GM23338 (cell line): ENCODE measurements at regions not wholly inside any gene's neighbourhood (a gene's known extent, or its start where the extent isn't known, plus 50 kb on each side); places are given as distances from the start of the nearest gene placed in this dataset.

Experiments
- ATAC-seq: fragments of 200-7000 bp; cut with Tn5 transposase; 3 replicates; pipeline ENCODE4 v1.9.1; 2020
- DNase-seq: peaks from one replicate; pipeline ENCODE4 v3.0.0-alpha.2; 2015; ENCODE audit warnings: low spot score
- H2AFZ ChIP-seq: fragments of 200-600 bp; sonication (generic); 2 replicates; pipeline ENCODE4 v1.8.0; 2016; ENCODE audit warnings: antibody characterized with exemption, mild to moderate bottlenecking, moderate library complexity
- H3F3A ChIP-seq: fragments of 200-600 bp; sonication (generic); replicated peaks from 2 replicates; pipeline ENCODE4 v1.8.0; 2017; ENCODE audit warnings: antibody characterized with exemption, mixed run types, low read depth
- H3K27ac ChIP-seq: fragments of 200-600 bp; sonication (generic); 2 replicates; pipeline ENCODE4 v1.6.1; 2016; ENCODE audit warnings: low read depth
- H3K27me3 ChIP-seq: fragments of 200-600 bp; sonication (generic); 2 replicates; pipeline ENCODE4 v1.8.0; 2016; ENCODE audit warnings: mild to moderate bottlenecking, mixed run types, moderate library complexity; ENCODE audit not compliant: insufficient read depth
- H3K36me3 ChIP-seq: fragments of 200-600 bp; sonication (generic); 2 replicates; pipeline ENCODE4 v1.8.0; 2016; ENCODE audit warnings: mild to moderate bottlenecking; ENCODE audit not compliant: insufficient read depth
- H3K4me1 ChIP-seq: fragments of 200-600 bp; sonication (generic); 2 replicates; pipeline ENCODE4 v1.8.0; 2016; ENCODE audit warnings: mild to moderate bottlenecking, moderate library complexity; ENCODE audit not compliant: insufficient read depth
- H3K4me2 ChIP-seq: fragments of 200-600 bp; sonication (generic); 2 replicates; pipeline ENCODE4 v1.7.1; 2017; ENCODE audit warnings: mixed run types
- H3K4me3 ChIP-seq: fragments of 200-600 bp; sonication (generic); 2 replicates; pipeline ENCODE4 v1.6.1; 2016; ENCODE audit warnings: mixed run types
- H3K79me2 ChIP-seq: fragments of 200-600 bp; sonication (generic); replicated peaks from 2 replicates; pipeline ENCODE4 v1.8.0; 2017; ENCODE audit warnings: mild to moderate bottlenecking; ENCODE audit not compliant: insufficient read depth
- H3K9me2 ChIP-seq: fragments of 200-600 bp; sonication (generic); 2 replicates; pipeline ENCODE4 v1.8.0; 2017; ENCODE audit not compliant: insufficient read depth
- H4K20me1 ChIP-seq: fragments of 200-600 bp; sonication (generic); replicated peaks from 2 replicates; pipeline ENCODE4 v1.8.0; 2017; ENCODE audit warnings: mild to moderate bottlenecking; ENCODE audit not compliant: insufficient read depth
- H3K27ac Mint-ChIP-seq: 2 replicates; pipeline ENCODE4 v1.8.0; 2020; ENCODE audit warnings: inconsistent platforms, mild to moderate bottlenecking, moderate library complexity, mixed read lengths
- H3K27me3 Mint-ChIP-seq: 3 replicates; pipeline ENCODE4 v1.8.0; 2022; ENCODE audit warnings: low read depth, mild to moderate bottlenecking, moderate library complexity, mixed read lengths, inconsistent platforms; ENCODE audit not compliant: insufficient read depth, poor library complexity
- H3K36me3 Mint-ChIP-seq: 3 replicates; pipeline ENCODE4 v1.8.0; 2021; ENCODE audit warnings: low read depth, mild to moderate bottlenecking, inconsistent platforms, moderate library complexity, mixed read lengths
- H3K4me1 Mint-ChIP-seq: 3 replicates; pipeline ENCODE4 v1.8.0; 2020; ENCODE audit warnings: mild to moderate bottlenecking, inconsistent platforms, mixed read lengths
- H3K4me3 Mint-ChIP-seq: 3 replicates; pipeline ENCODE4 v1.8.0; 2021; ENCODE audit warnings: moderate library complexity, mild to moderate bottlenecking, inconsistent platforms, mixed read lengths
- H3K9me3 Mint-ChIP-seq: 3 replicates; pipeline ENCODE4 v1.8.0; 2020; ENCODE audit warnings: moderate library complexity, mild to moderate bottlenecking, inconsistent platforms, mixed read lengths
- CREB1 ChIP-seq: fragments of 250-450 bp; sonication (Bioruptor Pico); IDR thresholded peaks from 2 replicates; pipeline ENCODE4 v1.5.0; 2020; ENCODE audit warnings: low read depth, mild to moderate bottlenecking, moderate library complexity
- ETS1 ChIP-seq: IDR thresholded peaks from 2 replicates; pipeline ENCODE4 v1.6.1; 2016; ENCODE audit warnings: antibody characterized with exemption
- EZH2 ChIP-seq: fragments of 200-600 bp; sonication (generic); IDR thresholded peaks from one replicate; pipeline ENCODE4 v1.8.0; 2017; ENCODE audit warnings: antibody characterized with exemption, mild to moderate bottlenecking, low read depth; ENCODE audit not compliant: unreplicated experiment
- EZH2phosphoT487 ChIP-seq: fragments of 200-600 bp; sonication (generic); IDR thresholded peaks from one replicate; pipeline ENCODE4 v1.8.1; 2018; ENCODE audit warnings: antibody characterized with exemption; ENCODE audit not compliant: unreplicated experiment
- JUNB ChIP-seq: IDR thresholded peaks from one replicate; pipeline ENCODE4 v1.6.1; 2016; ENCODE audit warnings: antibody characterized with exemption; ENCODE audit not compliant: unreplicated experiment
- NANOG ChIP-seq: IDR thresholded peaks from 2 replicates; pipeline ENCODE4 v1.6.1; 2016; ENCODE audit warnings: antibody characterized with exemption, borderline replicate concordance
- POLR2AphosphoS5 ChIP-seq: IDR thresholded peaks from 2 replicates; pipeline ENCODE4 v1.6.1; 2016; ENCODE audit warnings: antibody characterized with exemption, low read depth
- REST ChIP-seq: IDR thresholded peaks from one replicate; pipeline ENCODE4 v1.6.1; 2018; ENCODE audit warnings: antibody characterized with exemption; ENCODE audit not compliant: unreplicated experiment
- STAT1 ChIP-seq: IDR thresholded peaks from one replicate; pipeline ENCODE4 v1.6.1; 2016; ENCODE audit warnings: antibody characterized with exemption; ENCODE audit not compliant: unreplicated experiment
- ZNF114 ChIP-seq: fragments of 250-450 bp; sonication (Bioruptor Pico); IDR thresholded peaks from 2 replicates; pipeline ENCODE4 v1.5.0; 2020; ENCODE audit warnings: mild to moderate bottlenecking, moderate library complexity
- ZNF331 ChIP-seq: fragments of 250-450 bp; sonication (Bioruptor Pico); IDR thresholded peaks from 2 replicates; pipeline ENCODE4 v1.5.0; 2020; ENCODE audit warnings: low read depth, mild to moderate bottlenecking, moderate library complexity
- ZNF462 ChIP-seq: fragments of 250-450 bp; sonication (Bioruptor Pico); IDR thresholded peaks from 2 replicates; pipeline ENCODE4 v1.5.0; 2020; ENCODE audit warnings: mild to moderate bottlenecking, moderate library complexity

- Histone ChIP-seq H3K79me2 (no peaks in the 10 kb centered on the region), H3K4me1 (peaks cover 9% of the 10 kb centered on the region), H4K20me1 (no peaks in the 10 kb centered on the region), H3K36me3 (no peaks in the 10 kb centered on the region), H2AFZ (no peak overlapping the region), H3K27me3 (no peaks in the 10 kb centered on the region), H3F3A (no peaks in the 10 kb centered on the region), H3K4me2 (no peak overlapping the region), H3K27ac (no peak overlapping the region), H3K9me2 (no peaks in the 10 kb centered on the region), H3K4me3 (no peak overlapping the region)
- DNase-seq (no peak), ATAC-seq (no peak)
- no peak overlapping the region for H3K27ac Mint-ChIP-seq
- H3K27me3 Mint-ChIP-seq: no peaks in the 10 kb centered on the region
- H3K4me1 Mint-ChIP-seq: peaks cover 19% of the 10 kb centered on the region
- no peaks in the 10 kb centered on the region for H3K36me3 Mint-ChIP-seq
- H3K9me3 Mint-ChIP-seq: no peaks in the 10 kb centered on the region
- no peak for TF ChIP-seq EZH2phosphoT487
- TF ChIP-seq POLR2AphosphoS5: no peak
- TF ChIP-seq ZNF114 (CRISPR knock-in tag): no peak
- TF ChIP-seq EZH2: no peak
- no peak for TF ChIP-seq STAT1
- TF ChIP-seq CREB1 (CRISPR knock-in tag): no peak
- no peak overlapping the region; the same call in 2 of the 3 replicates for H3K4me3 Mint-ChIP-seq
Measured at GRCh38 chr6:154920495-154921200, 74.5 kb upstream of the TIAM2 start.

- no peak for DNase-seq
- H3F3A ChIP-seq: no peaks in the 10 kb centered on the region
- no peaks in the 10 kb centered on the region for H3K27me3 ChIP-seq
- TF ChIP-seq ZNF462 (CRISPR knock-in tag) (no peak), ZNF114 (CRISPR knock-in tag) (no peak), EZH2phosphoT487 (no peak), JUNB (no peak), NANOG (no peak), ZNF331 (CRISPR knock-in tag) (no peak), ETS1 (no peak), STAT1 (no peak), REST (no peak)
Measured at GRCh38 chr6:154921482-154921881, 73.6 kb upstream of the TIAM2 start.

More at GRCh38 chr6:154921482-154921881, 73.6 kb upstream of the TIAM2 start:
- Histone ChIP-seq H3K4me2 (no peak overlapping the region), H4K20me1 (no peaks in the 10 kb centered on the region), H3K9me2 (no peaks in the 10 kb centered on the region), H3K4me3 (no peak overlapping the region), H3K79me2 (no peaks in the 10 kb centered on the region), H3K36me3 (no peaks in the 10 kb centered on the region), H3K27ac (no peak overlapping the region), H2AFZ (no peak overlapping the region), H3K4me1 (peaks cover 9% of the 10 kb centered on the region)
- Mint-ChIP-seq H3K9me3 (no peaks in the 10 kb centered on the region), H3K4me1 (peaks cover 19% of the 10 kb centered on the region), H3K27ac (no peak overlapping the region), H3K4me3 (no peak overlapping the region), H3K36me3 (no peaks in the 10 kb centered on the region), H3K27me3 (no peaks in the 10 kb centered on the region)
- no peak for ATAC-seq
